Right lobe of liver (tissue), 6 donors: ENCODE measurements at regions not wholly inside any gene's neighbourhood (a gene's known extent, or its start where the extent isn't known, plus 50 kb on each side); places are given as distances from the start of the nearest gene placed in this dataset.

Experiments
- ATAC-seq, 4 donors: fragments of 200-7000 bp; cut with Tn5 transposase; one replicate each; pipeline ENCODE4 v1.9.1; 2020; ENCODE audit warnings: mild to moderate bottlenecking in 4 of 4, moderate library complexity in 4 of 4
- DNase-seq, 3 donors: peaks; one replicate each; pipeline ENCODE4 v3.0.0-alpha.2; 2020
- H3K27ac ChIP-seq, 3 donors: fragments of 200-600 bp; one replicate each; pipeline ENCODE4 v1.8.0; 2022
- H3K27me3 ChIP-seq, 2 donors: fragments of 200-600 bp; one replicate each; pipeline ENCODE4 v1.8.0; 2022
- H3K36me3 ChIP-seq, 4 donors: fragments of 200-600 bp; sonication (generic) in 1 of 4; one replicate each; pipeline versions ENCODE4 v1.5.1 to v1.8.0; 2017 to 2022; ENCODE audit warnings: control low read depth in 1 of 4
- H3K4me1 ChIP-seq, 4 donors: fragments of 200-600 bp; sonication (generic) in 1 of 4; one replicate each; pipeline versions ENCODE4 v1.5.1 to v1.8.0; 2017 to 2022; ENCODE audit warnings: control low read depth in 1 of 4
- H3K4me3 ChIP-seq, 3 donors: fragments of 200-600 bp; one replicate each; pipeline ENCODE4 v1.8.0; 2022
- H3K9me3 ChIP-seq, 4 donors: fragments of 200-600 bp; sonication (generic) in 1 of 4; one replicate each; pipeline versions ENCODE4 v1.5.1 to v1.8.0; 2017 to 2022; ENCODE audit warnings: control low read depth in 1 of 4
- POLR2A ChIP-seq: fragments of 450-650 bp; IDR thresholded peaks from one replicate; pipeline ENCODE4 v1.6.1; 2017; ENCODE audit warnings: antibody characterized with exemption, mild to moderate bottlenecking
- WGBS: methylation state at CpG from one replicate; pipeline ENCODE4 v1.1.6; 2018; ENCODE audit warnings: low coverage, low lambda C conversion rate; ENCODE audit not compliant: insufficient coverage; ENCODE audit errors: missing lambda C conversion rate; 5-methylcytosine and 5-hydroxymethylcytosine counted together
- intact Hi-C, 2 donors: fragments of 100-400 bp; cut with DNase I; formaldehyde crosslinking; loops; one replicate each; pipeline versions ENCODE4 v1.11.2 to v1.14.1; 2022
- TF ChIP-seq, protein P1 (sequence below), 4 donors: fragments of 200-600 bp in 3 of 4; fragments of 450-650 bp in 1 of 4; IDR thresholded peaks; one replicate each; pipeline versions ENCODE4 v1.5.1 to v1.8.0; 2016 to 2022; ENCODE audit warnings: antibody characterized with exemption in 4 of 4, mild to moderate bottlenecking in 2 of 4
- donor health status: DM: no; HTN: yes; CAD: no.
- donor health status: DM: no; HTN: no; CAD: no.
- donor health status: DM: no; HTN: no; CAD: no.
- donor health status: DM: no; HTN: yes; CAD: no.
- donor health status: DM: no; HTN: yes; CAD: no.

GRCh38 chr1:30042438-30043147 lies 680.8 kb downstream of the MATN1 start:
- H3K4me1 ChIP-seq, result no peaks in the 10 kb centered on the region
- TF ChIP-seq POLR2A, result no peak
- TF ChIP-seq, protein P1, sequence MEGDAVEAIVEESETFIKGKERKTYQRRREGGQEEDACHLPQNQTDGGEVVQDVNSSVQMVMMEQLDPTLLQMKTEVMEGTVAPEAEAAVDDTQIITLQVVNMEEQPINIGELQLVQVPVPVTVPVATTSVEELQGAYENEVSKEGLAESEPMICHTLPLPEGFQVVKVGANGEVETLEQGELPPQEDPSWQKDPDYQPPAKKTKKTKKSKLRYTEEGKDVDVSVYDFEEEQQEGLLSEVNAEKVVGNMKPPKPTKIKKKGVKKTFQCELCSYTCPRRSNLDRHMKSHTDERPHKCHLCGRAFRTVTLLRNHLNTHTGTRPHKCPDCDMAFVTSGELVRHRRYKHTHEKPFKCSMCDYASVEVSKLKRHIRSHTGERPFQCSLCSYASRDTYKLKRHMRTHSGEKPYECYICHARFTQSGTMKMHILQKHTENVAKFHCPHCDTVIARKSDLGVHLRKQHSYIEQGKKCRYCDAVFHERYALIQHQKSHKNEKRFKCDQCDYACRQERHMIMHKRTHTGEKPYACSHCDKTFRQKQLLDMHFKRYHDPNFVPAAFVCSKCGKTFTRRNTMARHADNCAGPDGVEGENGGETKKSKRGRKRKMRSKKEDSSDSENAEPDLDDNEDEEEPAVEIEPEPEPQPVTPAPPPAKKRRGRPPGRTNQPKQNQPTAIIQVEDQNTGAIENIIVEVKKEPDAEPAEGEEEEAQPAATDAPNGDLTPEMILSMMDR (IDR thresholded peaks at IDR 0.05), result no peak
- no peaks in the 10 kb centered on the region for H3K36me3 ChIP-seq
- intact Hi-C loops, result no loop called here
- DNase-seq, result no peak
- no peaks in the 10 kb centered on the region for H3K9me3 ChIP-seq
- H3K4me3 ChIP-seq, result no peak overlapping the region
- no peak for ATAC-seq
- no peaks in the 10 kb centered on the region for H3K27me3 ChIP-seq
- no CpG with 5 or more reads among the region's 2 CpGs for WGBS
- no peak overlapping the region for H3K27ac ChIP-seq

DNA sequence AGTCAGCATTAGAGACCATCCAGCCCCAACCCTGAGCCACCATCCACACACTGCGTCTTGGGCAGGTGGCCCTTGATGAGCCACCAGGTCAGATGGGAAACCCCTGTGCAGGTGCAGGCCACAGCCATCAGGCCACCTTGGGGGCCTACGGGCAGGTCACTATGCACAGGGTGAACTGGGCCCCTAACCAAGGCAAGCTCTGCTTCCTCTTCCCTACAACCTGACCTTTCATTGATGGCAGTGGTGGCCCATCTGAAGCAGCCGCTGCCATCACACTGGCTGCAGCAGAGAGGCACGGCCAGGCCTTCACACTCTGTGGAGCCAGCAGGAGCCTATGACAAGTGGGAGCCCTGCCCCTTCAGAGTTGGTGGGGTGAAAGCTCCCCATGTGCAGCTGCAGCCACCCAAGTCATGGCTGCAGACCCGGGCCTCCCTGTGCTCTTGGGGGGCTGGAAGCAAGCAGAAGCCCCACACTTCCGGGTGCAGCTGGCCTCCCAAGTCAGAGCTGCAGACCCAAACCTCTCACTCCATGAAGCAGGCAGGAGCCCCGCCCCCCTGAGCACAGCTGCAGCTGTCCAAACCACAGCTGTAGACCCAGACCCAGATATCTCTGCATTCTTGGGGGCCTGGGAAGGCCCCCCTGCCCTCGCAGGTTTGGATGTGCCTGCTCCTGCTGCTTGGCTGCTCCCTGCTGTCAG lies 681.5 kb downstream of the MATN1 start:
- WGBS, result 80% methylated on average over 1 of the region's 8 CpGs
- Histone ChIP-seq H3K4me1 (no peaks in the 10 kb centered on the region), H3K4me3 (no peak overlapping the region), H3K27me3 (no peaks in the 10 kb centered on the region), H3K27ac (no peak overlapping the region), H3K9me3 (no peaks in the 10 kb centered on the region), H3K36me3 (no peaks in the 10 kb centered on the region)
- no peak for ATAC-seq
- no peak for DNase-seq
- intact Hi-C loops, result no loop called here
- TF ChIP-seq POLR2A, result no peak
- TF ChIP-seq, protein P1 (IDR thresholded peaks at IDR 0.05), result no peak

- intact Hi-C loops, result no loop called here
Measured at GRCh38 chr1:30040081-30041019, 683.0 kb downstream of the MATN1 start.

More at GRCh38 chr1:30040081-30041019, 683.0 kb downstream of the MATN1 start:
- ATAC-seq (no peak), DNase-seq (no peak)
- Histone ChIP-seq H3K4me3 (no peak overlapping the region), H3K4me1 (no peaks in the 10 kb centered on the region), H3K36me3 (no peaks in the 10 kb centered on the region), H3K27ac (no peak overlapping the region), H3K27me3 (no peaks in the 10 kb centered on the region), H3K9me3 (no peaks in the 10 kb centered on the region)
- TF ChIP-seq, protein P1 (IDR thresholded peaks at IDR 0.05), result no peak
- no peak for TF ChIP-seq POLR2A
- WGBS, result 17% methylated on average over 1 of the region's 8 CpGs
